ENCODE measurements at regions not wholly inside any gene's neighbourhood (a gene's known extent, or its start where the extent isn't known, plus 50 kb on each side); places are given as distances from the start of the nearest gene placed in this dataset.
"Not testable (repeated sequence)": the region's sequence is repeated elsewhere in the genome, so short reads cannot be mapped to it uniquely, and the experiment has no call there.

- in situ Hi-C loops (cut with HindIII; ENCODE audit: low sequenced_read_pairs): not testable (repeated sequence)
- peak; percentile 0 for DNase-seq (ENCODE audit: low spot score)
Observed at GRCh38 chr4:49288796-49289195, 302.7 kb downstream of the CWH43 start.

GRCh38 chr4:49314815-49315214 is 328.7 kb downstream of the CWH43 start:
- DNase-seq (ENCODE audit: low spot score); in situ Hi-C loops (cut with HindIII; ENCODE audit: low sequenced_read_pairs): not testable (repeated sequence)

DNA sequence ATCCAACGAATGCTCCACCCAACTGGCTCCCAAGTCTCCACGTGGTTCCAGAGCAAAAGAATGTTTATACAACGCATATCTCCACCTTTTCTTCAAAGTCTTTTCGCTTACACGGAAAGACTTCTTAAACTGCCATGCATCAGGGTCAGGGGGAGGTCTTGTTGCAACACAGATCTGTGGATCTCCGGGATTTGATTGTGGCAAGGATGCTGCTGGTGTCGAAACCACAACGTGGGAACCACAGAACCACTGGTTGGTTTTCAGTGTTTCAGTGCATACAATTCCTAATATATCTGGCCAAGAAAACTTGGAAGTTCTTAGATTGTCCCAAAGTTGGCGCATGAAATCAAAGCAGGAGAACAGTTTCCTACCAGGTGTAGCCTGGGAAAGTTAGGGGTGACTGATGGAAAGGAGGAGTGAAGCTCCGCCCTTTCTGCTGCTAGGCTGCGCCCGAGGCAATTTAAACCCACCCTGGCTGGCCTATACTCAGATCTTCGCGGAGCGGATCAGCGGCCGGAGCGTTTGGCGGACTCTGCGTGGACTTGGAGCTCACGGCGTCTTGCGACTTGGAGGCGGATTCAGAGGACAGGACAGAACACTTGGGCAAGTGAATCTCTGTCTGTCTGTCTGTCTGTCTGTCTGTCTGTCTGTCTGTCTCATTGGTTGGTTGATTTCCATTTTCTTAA is 334.8 kb downstream of the CWH43 start:
- in situ Hi-C loops (cut with HindIII; ENCODE audit: low sequenced_read_pairs); DNase-seq (ENCODE audit: low spot score): not testable (repeated sequence)

DNA sequence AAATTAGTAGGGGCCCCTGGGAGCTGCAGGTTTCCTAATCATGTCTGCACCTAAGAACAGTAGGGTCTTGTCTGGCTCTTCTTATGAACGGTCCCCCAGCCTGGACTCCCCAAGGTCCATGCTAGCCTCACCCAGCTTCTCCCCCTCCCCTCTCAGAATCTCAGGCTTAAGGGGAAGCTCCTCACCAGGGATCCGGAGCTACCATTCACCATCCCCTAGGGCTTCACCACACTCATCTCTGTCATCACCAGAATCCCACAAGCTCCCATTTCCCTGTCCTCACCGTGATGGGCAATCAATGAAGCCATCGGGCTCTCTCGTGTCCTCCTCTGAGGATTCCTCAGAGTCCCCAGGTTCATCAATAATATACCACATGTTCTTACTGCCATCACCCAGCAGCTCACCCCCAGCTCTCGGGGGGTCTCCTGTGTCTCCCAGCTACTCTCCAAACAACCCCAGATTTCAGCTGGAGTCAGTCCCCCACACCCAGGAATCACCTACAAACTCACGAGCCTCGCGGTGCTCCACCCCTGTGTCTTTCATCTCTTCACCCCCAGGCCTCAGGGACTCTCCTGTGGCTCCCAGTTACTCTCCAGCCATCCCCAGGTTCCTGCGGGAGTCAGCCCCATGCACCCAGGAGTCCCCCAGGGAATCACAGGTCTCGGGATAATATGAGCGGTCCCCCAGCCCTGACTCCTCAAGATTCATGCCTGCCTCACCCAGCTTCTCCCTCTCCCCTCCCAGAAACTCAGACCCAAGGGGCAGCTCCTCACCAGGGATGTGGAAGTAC is 335.6 kb downstream of the CWH43 start:
- in situ Hi-C loops (cut with HindIII; ENCODE audit: low sequenced_read_pairs); DNase-seq (ENCODE audit: low spot score): not testable (repeated sequence)

DNA sequence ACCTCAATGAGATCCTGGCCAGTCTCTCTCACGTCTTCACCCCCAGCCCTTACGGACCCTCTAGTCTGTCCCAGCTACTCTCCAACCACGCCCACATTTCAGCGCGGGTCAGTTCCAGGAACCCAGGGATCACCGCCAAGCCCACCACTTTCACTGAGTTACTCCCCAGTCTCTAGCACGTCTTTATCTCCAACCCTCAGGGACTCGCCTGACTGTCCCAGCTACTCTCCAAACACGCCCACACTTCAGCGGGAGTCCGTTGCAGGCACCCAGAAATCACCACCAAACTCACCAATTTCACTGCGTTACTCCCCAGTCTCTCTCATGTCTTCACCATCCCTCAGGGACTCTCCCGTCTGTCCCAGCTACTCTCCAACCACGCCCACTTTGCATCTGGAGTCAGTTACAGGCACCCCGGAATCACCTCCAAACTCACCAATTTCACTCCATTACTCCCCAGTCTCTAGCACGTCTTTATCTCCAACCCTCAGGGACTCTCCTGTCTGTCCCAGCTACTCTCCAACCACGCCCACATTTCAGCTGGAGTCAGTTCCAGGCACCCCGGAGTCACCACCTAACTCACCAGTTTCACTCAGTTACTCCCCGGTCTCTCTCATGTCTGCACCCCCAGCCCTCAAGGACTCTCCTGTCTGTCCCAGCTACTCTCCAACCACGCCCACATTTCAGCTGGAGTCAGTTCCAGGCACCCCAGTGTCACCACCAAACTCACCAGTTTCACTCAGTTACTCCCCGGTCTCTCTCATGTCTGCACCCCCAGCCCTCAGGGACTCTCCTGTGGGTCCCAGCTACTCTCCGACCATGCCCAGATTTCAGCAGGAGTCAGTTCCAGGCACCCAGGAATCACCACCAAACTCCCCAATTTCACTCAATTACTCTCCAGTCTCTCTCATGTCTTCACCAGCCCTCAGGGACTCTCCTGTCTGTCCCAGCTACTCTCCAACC is 336.8 kb downstream of the CWH43 start:
- DNase-seq (ENCODE audit: low spot score); in situ Hi-C loops (cut with HindIII; ENCODE audit: low sequenced_read_pairs): not testable (repeated sequence)

- DNase-seq (ENCODE audit: low spot score); in situ Hi-C loops (cut with HindIII; ENCODE audit: low sequenced_read_pairs): not testable (repeated sequence)
Observed at GRCh38 chr4:49323573-49323940, 337.5 kb downstream of the CWH43 start.
